Lower leg skin (tissue), 3 donors: ENCODE measurements at regions not wholly inside any gene's neighbourhood (a gene's known extent, or its start where the extent isn't known, plus 50 kb on each side); places are given as distances from the start of the nearest gene placed in this dataset.

Source experiments
- POLR2A ChIP-seq, 2 donors: fragments of 450-650 bp; IDR thresholded peaks; one replicate each; pipeline ENCODE4 v1.6.1; 2016 to 2017; ENCODE audit warnings: antibody characterized with exemption in 2 of 2, mild to moderate bottlenecking in 1 of 2, moderate library complexity in 1 of 2
- TF ChIP-seq, protein P1 (sequence below), 3 donors: fragments of 450-650 bp; IDR thresholded peaks; one replicate each; pipeline ENCODE4 v1.5.1; 2016; ENCODE audit warnings: antibody characterized with exemption in 3 of 3, mild to moderate bottlenecking in 3 of 3, moderate library complexity in 2 of 3

DNA sequence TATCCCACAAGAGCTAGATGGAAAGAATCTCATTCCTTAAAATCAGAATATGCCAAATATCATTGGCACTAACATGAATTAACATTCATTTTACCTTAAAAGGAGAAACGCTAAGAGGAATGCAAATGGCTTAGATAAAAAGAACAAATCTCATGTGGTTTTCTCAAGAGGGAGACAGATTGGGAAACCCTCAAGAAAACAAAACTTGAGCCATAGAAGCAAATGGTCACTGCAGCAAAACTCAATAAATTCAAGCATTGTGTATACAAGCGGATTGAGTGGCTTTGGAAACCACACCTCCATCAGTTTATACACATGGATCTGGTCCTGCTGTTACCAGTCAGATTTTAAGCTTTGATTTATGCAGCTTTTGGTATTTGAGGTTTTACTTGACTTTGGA is 1331.8 kb upstream of the ZEB2 start:
- TF ChIP-seq POLR2A (IDR thresholded peaks at IDR 0.05) = no peak
- TF ChIP-seq, protein P1, sequence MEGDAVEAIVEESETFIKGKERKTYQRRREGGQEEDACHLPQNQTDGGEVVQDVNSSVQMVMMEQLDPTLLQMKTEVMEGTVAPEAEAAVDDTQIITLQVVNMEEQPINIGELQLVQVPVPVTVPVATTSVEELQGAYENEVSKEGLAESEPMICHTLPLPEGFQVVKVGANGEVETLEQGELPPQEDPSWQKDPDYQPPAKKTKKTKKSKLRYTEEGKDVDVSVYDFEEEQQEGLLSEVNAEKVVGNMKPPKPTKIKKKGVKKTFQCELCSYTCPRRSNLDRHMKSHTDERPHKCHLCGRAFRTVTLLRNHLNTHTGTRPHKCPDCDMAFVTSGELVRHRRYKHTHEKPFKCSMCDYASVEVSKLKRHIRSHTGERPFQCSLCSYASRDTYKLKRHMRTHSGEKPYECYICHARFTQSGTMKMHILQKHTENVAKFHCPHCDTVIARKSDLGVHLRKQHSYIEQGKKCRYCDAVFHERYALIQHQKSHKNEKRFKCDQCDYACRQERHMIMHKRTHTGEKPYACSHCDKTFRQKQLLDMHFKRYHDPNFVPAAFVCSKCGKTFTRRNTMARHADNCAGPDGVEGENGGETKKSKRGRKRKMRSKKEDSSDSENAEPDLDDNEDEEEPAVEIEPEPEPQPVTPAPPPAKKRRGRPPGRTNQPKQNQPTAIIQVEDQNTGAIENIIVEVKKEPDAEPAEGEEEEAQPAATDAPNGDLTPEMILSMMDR (IDR thresholded peaks at IDR 0.05) = no peak
